Thymus (tissue), 11 donors: ENCODE measurements at regions not wholly inside any gene's neighbourhood (a gene's known extent, or its start where the extent isn't known, plus 50 kb on each side); places are given as distances from the start of the nearest gene placed in this dataset.

Experiments
- DNase-seq, 9 donors: peaks; one replicate each; pipeline ENCODE4 v3.0.0-alpha.2; 2013; ENCODE audit warnings: low spot score in 9 of 9, low read depth in 6 of 9, missing footprints in 1 of 9
- H3K27ac ChIP-seq, 2 donors: one replicate each; pipeline ENCODE4 v1.5.1; 2013; ENCODE audit warnings: control low read depth in 1 of 2, low read depth in 1 of 2, low read length in 1 of 2, mild to moderate bottlenecking in 1 of 2, moderate library complexity in 1 of 2
- H3K27me3 ChIP-seq, 2 donors: one replicate each; pipeline ENCODE4 v1.5.1; 2013; ENCODE audit warnings: low read length in 1 of 2; ENCODE audit not compliant: control insufficient read depth in 2 of 2, insufficient read depth in 1 of 2
- H3K36me3 ChIP-seq, 2 donors: one replicate each; pipeline ENCODE4 v1.5.1; 2013; ENCODE audit warnings: low read length in 1 of 2, mild to moderate bottlenecking in 1 of 2, moderate library complexity in 1 of 2; ENCODE audit not compliant: control insufficient read depth in 2 of 2, insufficient read depth in 2 of 2
- H3K4me1 ChIP-seq, 2 donors: one replicate each; pipeline ENCODE4 v1.5.1; 2013; ENCODE audit warnings: low read length in 2 of 2; ENCODE audit not compliant: control insufficient read depth in 2 of 2, insufficient read depth in 2 of 2
- H3K4me3 ChIP-seq, 2 donors: one replicate each; pipeline ENCODE4 v1.5.1; 2013; ENCODE audit warnings: low read length in 2 of 2, control low read depth in 1 of 2, mild to moderate bottlenecking in 1 of 2
- H3K9me3 ChIP-seq, 2 donors: one replicate each; pipeline ENCODE4 v1.5.1; 2013; ENCODE audit warnings: low read length in 1 of 2, mild to moderate bottlenecking in 1 of 2; ENCODE audit not compliant: control insufficient read depth in 2 of 2, insufficient read depth in 1 of 2
- WGBS: extraction: QIAGEN DNeasy Blood & Tissue Kit; methylation state at CpG from one replicate; pipeline ENCODE4 v1.1.7; 2013; 5-methylcytosine and 5-hydroxymethylcytosine counted together
- donor health status: healthy.

GRCh38 chr4:124768596-124769365 lies 56.2 kb upstream of the ANKRD50 start:
- 74% methylated on average over 2 of the region's 2 CpGs for WGBS

GRCh38 chr4:124762956-124763355 lies 50.4 kb upstream of the ANKRD50 start:
- no peaks in the 10 kb centered on the region for H3K27me3 ChIP-seq
- H3K4me3 ChIP-seq = no peak overlapping the region
- DNase-seq = no peak
- H3K9me3 ChIP-seq = no peaks in the 10 kb centered on the region
- H3K27ac ChIP-seq = no peak overlapping the region
- 89% methylated on average over 1 of the region's 1 CpG for whole genome bisulfite sequencing
- no peaks in the 10 kb centered on the region for H3K36me3 ChIP-seq
- H3K4me1 ChIP-seq = no peaks in the 10 kb centered on the region

More at GRCh38 chr4:124768596-124769365, 56.2 kb upstream of the ANKRD50 start:
- Histone ChIP-seq H3K36me3 (no peaks in the 10 kb centered on the region), H3K27me3 (no peaks in the 10 kb centered on the region), H3K4me3 (no peak overlapping the region), H3K9me3 (no peaks in the 10 kb centered on the region), H3K4me1 (no peaks in the 10 kb centered on the region), H3K27ac (no peak overlapping the region)
- DNase-seq = no peak
